GM10266 (cell line): ENCODE measurements at regions not wholly inside any gene's neighbourhood (a gene's known extent, or its start where the extent isn't known, plus 50 kb on each side); places are given as distances from the start of the nearest gene placed in this dataset.
A peak's percentile ranks its signal among the peaks of the same experiment; 100 is the strongest.

Source experiments
- DNase-seq: peaks from one replicate; pipeline ENCODE4 v3.0.0; 2012; ENCODE audit errors: extremely low spot score
- TF ChIP-seq, protein P1 (sequence below): IDR thresholded peaks from 2 replicates; pipeline ENCODE4 v1.5.1; 2012; ENCODE audit warnings: mild to moderate bottlenecking, low read depth; ENCODE audit not compliant: control insufficient read depth, insufficient read depth; ENCODE audit errors: missing control alignments

- DNase-seq: no peak
- TF ChIP-seq, protein P1, sequence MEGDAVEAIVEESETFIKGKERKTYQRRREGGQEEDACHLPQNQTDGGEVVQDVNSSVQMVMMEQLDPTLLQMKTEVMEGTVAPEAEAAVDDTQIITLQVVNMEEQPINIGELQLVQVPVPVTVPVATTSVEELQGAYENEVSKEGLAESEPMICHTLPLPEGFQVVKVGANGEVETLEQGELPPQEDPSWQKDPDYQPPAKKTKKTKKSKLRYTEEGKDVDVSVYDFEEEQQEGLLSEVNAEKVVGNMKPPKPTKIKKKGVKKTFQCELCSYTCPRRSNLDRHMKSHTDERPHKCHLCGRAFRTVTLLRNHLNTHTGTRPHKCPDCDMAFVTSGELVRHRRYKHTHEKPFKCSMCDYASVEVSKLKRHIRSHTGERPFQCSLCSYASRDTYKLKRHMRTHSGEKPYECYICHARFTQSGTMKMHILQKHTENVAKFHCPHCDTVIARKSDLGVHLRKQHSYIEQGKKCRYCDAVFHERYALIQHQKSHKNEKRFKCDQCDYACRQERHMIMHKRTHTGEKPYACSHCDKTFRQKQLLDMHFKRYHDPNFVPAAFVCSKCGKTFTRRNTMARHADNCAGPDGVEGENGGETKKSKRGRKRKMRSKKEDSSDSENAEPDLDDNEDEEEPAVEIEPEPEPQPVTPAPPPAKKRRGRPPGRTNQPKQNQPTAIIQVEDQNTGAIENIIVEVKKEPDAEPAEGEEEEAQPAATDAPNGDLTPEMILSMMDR: no peak
Measured at GRCh38 chr3:107263269-107264021, 113.8 kb upstream of the CCDC54 start.

DNA sequence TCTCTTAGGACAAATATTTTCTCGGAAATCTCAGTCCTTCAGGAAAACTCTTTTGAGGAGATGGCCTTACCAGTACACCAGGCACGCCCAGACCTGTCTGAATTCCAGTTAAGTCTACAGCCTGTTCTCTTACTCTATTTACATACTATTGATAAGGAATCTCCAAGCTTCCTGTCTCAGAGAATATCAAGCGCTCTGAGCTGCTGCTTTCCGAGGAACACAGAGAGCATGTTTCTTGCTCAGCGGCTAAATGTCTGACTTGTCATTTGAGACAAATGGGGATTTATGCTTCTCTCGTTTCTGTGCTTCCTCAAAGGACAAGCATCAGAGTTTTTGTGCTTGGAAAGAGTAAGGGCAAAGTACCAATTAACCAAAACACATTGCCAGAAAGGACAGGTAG, 112.4 kb upstream of the CCDC54 start:
- TF ChIP-seq, protein P1: no peak
- DNase-seq: no peak

DNA sequence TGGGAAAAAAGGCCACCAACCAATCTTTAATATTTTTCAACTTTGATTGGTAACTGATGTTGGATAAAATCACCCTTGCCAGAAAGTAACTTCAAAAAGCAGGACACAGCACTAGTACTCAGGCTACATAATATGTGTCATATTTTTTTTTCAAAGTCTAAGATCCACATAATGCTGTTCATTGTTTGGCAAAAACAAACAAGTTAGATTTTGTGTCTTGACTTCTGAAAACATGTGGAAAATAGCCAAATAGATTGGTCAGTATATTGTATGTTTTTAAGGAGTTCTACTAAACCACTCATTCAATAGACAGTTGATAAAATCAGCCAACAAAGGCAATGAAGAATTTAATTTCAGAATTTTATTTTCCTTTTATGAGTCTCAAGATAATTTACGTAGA, 111.7 kb upstream of the CCDC54 start:
- TF ChIP-seq, protein P1: no peak
- DNase-seq: no peak

GRCh38 chr3:107268469-107268868, 108.8 kb upstream of the CCDC54 start:
- TF ChIP-seq, protein P1: no peak
- no peak for DNase-seq

- TF ChIP-seq, protein P1: no peak
- DNase-seq: no peak
Measured at GRCh38 chr3:107269136-107269535, 108.1 kb upstream of the CCDC54 start.

DNA sequence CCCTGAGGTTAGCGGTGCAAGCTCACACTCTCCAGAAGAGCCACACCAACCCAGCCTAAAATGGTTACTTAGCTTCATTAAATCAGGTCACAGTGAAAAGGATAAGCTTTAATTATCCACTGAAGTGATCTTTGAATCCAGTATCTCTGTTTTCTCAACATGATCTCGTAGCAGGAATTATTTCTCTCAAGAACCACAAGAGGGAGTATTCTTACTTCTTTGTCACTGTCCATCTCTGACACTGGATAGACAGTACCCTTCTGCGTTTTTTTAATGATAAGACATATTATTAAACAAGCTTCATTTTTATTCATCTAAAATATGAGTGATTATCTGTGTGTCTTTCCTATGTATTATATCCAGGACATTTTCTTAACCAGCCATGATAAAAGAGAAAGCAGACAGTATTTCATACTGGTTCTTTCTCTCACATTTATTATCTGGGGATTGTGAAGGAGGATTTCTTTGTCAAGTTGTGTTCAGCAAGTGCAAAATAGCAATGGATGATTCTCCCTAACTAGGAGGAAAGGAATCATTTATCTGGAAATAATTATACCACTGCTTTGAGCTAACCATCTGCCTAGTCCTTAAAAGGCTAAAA, 105.4 kb upstream of the CCDC54 start:
- peak; percentile 26 for DNase-seq
- TF ChIP-seq, protein P1: peak; percentile 56

DNA sequence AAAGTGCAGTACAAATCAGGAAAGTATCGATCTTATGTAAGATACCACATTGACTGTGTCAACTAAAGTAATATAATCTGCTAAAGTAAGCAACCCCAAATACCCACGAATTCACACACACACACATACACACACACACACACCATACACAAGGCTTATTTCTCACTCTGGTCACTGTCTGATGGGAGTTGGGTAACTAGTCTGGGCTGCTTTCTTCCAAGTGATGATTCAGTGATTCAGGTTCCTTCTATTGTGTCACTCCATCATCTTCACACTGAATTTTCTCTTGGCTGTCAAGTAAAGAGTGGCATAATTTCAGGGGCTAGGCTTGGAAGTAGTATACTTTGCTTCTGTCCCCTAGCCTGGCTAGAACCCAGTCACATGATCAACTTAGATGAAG, 104.8 kb upstream of the CCDC54 start:
- TF ChIP-seq, protein P1: no peak
- DNase-seq: no peak
